Spleen (tissue), 7 donors: ENCODE measurements at regions not wholly inside any gene's neighbourhood (a gene's known extent, or its start where the extent isn't known, plus 50 kb on each side); places are given as distances from the start of the nearest gene placed in this dataset.

Experiments
- CTCF ChIP-seq, 11 experiments: fragments of 200-600 bp in 7 of 11; fragments of 450-650 bp in 4 of 11; sonication (generic) in 4 of 11; IDR thresholded peaks in 8 of 11; conservative IDR thresholded peaks in 3 of 11; 1 replicate in 7 of 11; 2 replicates in 4 of 11; pipeline versions ENCODE4 v1.4.0 to v1.8.0; 2016 to 2021; ENCODE audit warnings: antibody characterized with exemption in 11 of 11, inconsistent platforms in 4 of 11, mild to moderate bottlenecking in 1 of 11
- POLR2A ChIP-seq, 3 donors: fragments of 450-650 bp; IDR thresholded peaks; one replicate each; pipeline ENCODE4 v1.5.1; 2017; ENCODE audit warnings: antibody characterized with exemption in 3 of 3, mild to moderate bottlenecking in 1 of 3
- POLR2AphosphoS5 ChIP-seq, 3 donors: sonication (generic); formaldehyde crosslinking; IDR thresholded peaks; one replicate each; pipeline ENCODE4 v1.5.1; 2017; ENCODE audit warnings: antibody characterized with exemption in 3 of 3
- donor health status: DM: no; HTN: no; CAD: no; lungs with moderate emphysema.
- donor health status: DM: no; HTN: no; CAD: no.
- donor health status: DM: no; HTN: no; CAD: no.

- TF ChIP-seq CTCF (IDR thresholded peaks at IDR 0.05 in 8 of 11, conservative IDR thresholded peaks at IDR 0.05 in 3 of 11) (no peak), POLR2A (IDR thresholded peaks at IDR 0.05) (no peak), POLR2AphosphoS5 (IDR thresholded peaks at IDR 0.05) (no peak)
These were observed 120.6 kb downstream of the MAB21L3 start for GRCh38 chr1:116231752-116232151.
